ENCODE measurements at regions not wholly inside any gene's neighbourhood (a gene's known extent, or its start where the extent isn't known, plus 50 kb on each side); places are given as distances from the start of the nearest gene placed in this dataset.

GRCh38 chr14:49485290-49485689, 100.9 kb downstream of the RPS29 start:
- 60 to 64% methylated on average over 3 of the region's 3 CpGs for WGBS, 2 donors
- no peak for TF ChIP-seq POLR2A (IDR thresholded peaks at IDR 0.05)
- TF ChIP-seq POLR2AphosphoS5 (IDR thresholded peaks at IDR 0.05): no peak
- no peak for TF ChIP-seq EP300 (IDR thresholded peaks at IDR 0.05)
- TF ChIP-seq CTCF (IDR thresholded peaks at IDR 0.05): no peak

GRCh38 chr14:49484180-49484579, 102.0 kb downstream of the RPS29 start:
- 91 to 98% methylated on average over 2 of the region's 2 CpGs for WGBS, 2 donors
- DNase-seq (no peak), ATAC-seq (ENCODE audit: low FRiP score in 2 of 2) (no peak)
- TF ChIP-seq EP300 (IDR thresholded peaks at IDR 0.05) (no peak), POLR2A (IDR thresholded peaks at IDR 0.05) (no peak), POLR2AphosphoS5 (IDR thresholded peaks at IDR 0.05) (no peak), CTCF (IDR thresholded peaks at IDR 0.05) (no peak)
- Histone ChIP-seq H3K4me1 (peaks cover 0 to 5% (median 2%) of the 10 kb centered on the region in 4 donors), H3K27me3 (no peaks in the 10 kb centered on the region), H3K36me3 (no peaks in the 10 kb centered on the region), H3K4me3 (no peak overlapping the region), H3K27ac (no peak overlapping the region), H3K9me3 (peaks cover 0 to 5% (median 0%) of the 10 kb centered on the region in 4 donors)

More at GRCh38 chr14:49485290-49485689, 100.9 kb downstream of the RPS29 start:
- Histone ChIP-seq H3K36me3 (no peaks in the 10 kb centered on the region), H3K4me3 (no peak overlapping the region), H3K4me1 (no peaks in the 10 kb centered on the region), H3K27me3 (no peaks in the 10 kb centered on the region), H3K9me3 (peaks cover 0 to 5% (median 0%) of the 10 kb centered on the region in 4 donors), H3K27ac (no peak overlapping the region)
- DNase-seq (no peak), ATAC-seq (ENCODE audit: low FRiP score in 2 of 2) (no peak)

- no peak for ATAC-seq (ENCODE audit: low FRiP score in 2 of 2)
- DNase-seq: no peak
- Histone ChIP-seq H3K36me3 (no peaks in the 10 kb centered on the region), H3K27ac (no peak overlapping the region), H3K4me3 (no peak overlapping the region), H3K27me3 (no peaks in the 10 kb centered on the region), H3K4me1 (peaks cover 0 to 11% (median 7%) of the 10 kb centered on the region in 4 donors), H3K9me3 (peaks cover 0 to 5% (median 0%) of the 10 kb centered on the region in 4 donors)
- 36 to 45% methylated on average over 1 of the region's 1 CpG for WGBS, 2 donors
- TF ChIP-seq POLR2AphosphoS5 (IDR thresholded peaks at IDR 0.05): no peak
- TF ChIP-seq CTCF (IDR thresholded peaks at IDR 0.05): no peak
- no peak for TF ChIP-seq EP300 (IDR thresholded peaks at IDR 0.05)
- no peak for TF ChIP-seq POLR2A (IDR thresholded peaks at IDR 0.05)
Measured at GRCh38 chr14:49483268-49483667, 102.9 kb downstream of the RPS29 start.

- H3K27me3 ChIP-seq: no peaks in the 10 kb centered on the region
- no peak overlapping the region for H3K27ac ChIP-seq
- ATAC-seq (ENCODE audit: low FRiP score in 2 of 2) (no peak), DNase-seq (no peak)
- no peak overlapping the region for H3K4me3 ChIP-seq
- H3K9me3 ChIP-seq: peaks cover 0 to 5% (median 0%) of the 10 kb centered on the region in 4 donors
- H3K4me1 ChIP-seq: peaks cover 0 to 11% (median 7%) of the 10 kb centered on the region in 4 donors
- TF ChIP-seq CTCF (IDR thresholded peaks at IDR 0.05) (no peak), POLR2AphosphoS5 (IDR thresholded peaks at IDR 0.05) (no peak), EP300 (IDR thresholded peaks at IDR 0.05) (no peak), POLR2A (IDR thresholded peaks at IDR 0.05) (no peak)
- no peaks in the 10 kb centered on the region for H3K36me3 ChIP-seq
Measured at GRCh38 chr14:49480979-49481498, 105.1 kb downstream of the RPS29 start.

Data from upper lobe of left lung (tissue), 6 donors.